GM06990 (cell line): ENCODE measurements at regions not wholly inside any gene's neighbourhood (a gene's known extent, or its start where the extent isn't known, plus 50 kb on each side); places are given as distances from the start of the nearest gene placed in this dataset.
"Not testable (repeated sequence)": the region's sequence is repeated elsewhere in the genome, so short reads cannot be mapped to it uniquely, and the experiment has no call there.

Source experiments
- DNase-seq: peaks from one replicate; pipeline ENCODE4 v3.0.0-alpha.2; 2011; ENCODE audit not compliant: insufficient read length; ENCODE audit errors: extremely low read depth
- H3K27me3 ChIP-seq: replicated peaks from 2 replicates; pipeline ENCODE4 v1.6.0; 2011; ENCODE audit warnings: low read length; ENCODE audit not compliant: control insufficient read depth, insufficient read depth
- H3K36me3 ChIP-seq: 2 replicates; pipeline ENCODE4 v1.5.1; 2011; ENCODE audit warnings: low read length; ENCODE audit not compliant: control insufficient read depth, insufficient read depth
- H3K4me3 ChIP-seq: replicated peaks from 2 replicates; pipeline ENCODE4 v1.5.1; 2011; ENCODE audit warnings: low read depth, mild to moderate bottlenecking, control low read depth, low read length
- CTCF ChIP-seq: IDR thresholded peaks from 2 replicates; pipeline ENCODE4 v1.5.1; 2011; ENCODE audit warnings: low read length, control low read depth, mild to moderate bottlenecking, inconsistent platforms; ENCODE audit not compliant: insufficient read depth, poor library complexity, severe bottlenecking

DNA sequence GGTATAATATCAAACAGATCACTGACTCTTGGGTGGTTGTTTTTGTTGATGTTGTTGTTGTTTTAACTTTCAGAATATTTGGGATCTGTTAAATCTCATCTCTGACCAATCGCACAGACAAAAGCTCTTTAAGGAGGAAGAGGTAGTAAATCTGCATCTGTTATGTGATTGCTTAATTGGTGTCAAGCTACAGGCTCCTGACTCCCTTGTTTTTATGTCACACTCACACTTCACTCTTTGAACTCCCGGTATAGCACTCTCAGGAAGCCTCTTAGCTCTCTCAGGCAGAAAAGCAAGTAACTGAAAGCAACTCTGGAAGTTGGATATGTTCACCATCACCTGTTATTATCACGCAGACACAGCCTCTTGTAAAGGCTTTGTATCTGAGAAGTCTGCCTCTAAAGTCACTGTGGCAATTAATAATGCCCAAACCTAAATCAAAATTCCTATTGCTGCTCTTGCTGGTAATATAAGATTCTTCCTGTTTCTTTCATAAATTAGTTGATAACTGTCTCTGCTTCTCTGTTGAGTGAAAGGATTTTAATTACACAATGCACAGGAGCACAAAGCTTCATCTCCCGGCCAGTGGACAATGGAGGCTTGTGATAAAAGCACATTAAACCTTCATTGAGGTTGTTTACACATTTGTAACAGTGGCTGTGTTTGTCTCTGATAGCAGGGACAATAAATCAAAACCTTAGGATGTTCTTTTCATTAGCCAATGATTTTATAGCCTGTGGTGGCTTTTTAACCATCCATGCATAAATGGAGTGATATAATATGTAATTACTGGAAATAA lies 576.7 kb downstream of the MFSD1 start:
- Histone ChIP-seq H3K27me3 (no peaks in the 10 kb centered on the region), H3K4me3 (no peak overlapping the region), H3K36me3 (no peaks in the 10 kb centered on the region)
- DNase-seq = no peak
- TF ChIP-seq CTCF = no peak

DNA sequence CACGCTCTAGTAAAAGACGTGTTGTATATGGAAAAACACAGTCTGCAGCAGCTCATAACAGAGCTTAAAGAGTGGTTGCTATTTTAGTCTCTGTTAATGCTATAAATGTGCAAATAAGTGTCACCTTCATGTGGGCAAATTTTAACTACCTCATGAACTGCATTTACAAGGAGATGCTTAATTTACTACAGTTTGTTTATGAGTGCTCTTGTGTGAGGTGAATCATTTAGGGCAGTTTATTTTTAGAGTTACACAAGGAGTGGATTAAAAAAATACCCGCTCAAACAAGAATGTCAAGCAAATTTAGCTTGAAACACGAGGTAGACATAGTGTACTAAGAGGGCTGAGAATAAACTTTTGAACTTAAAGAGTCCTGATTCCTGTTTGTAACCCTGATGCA lies 579.0 kb downstream of the MFSD1 start:
- no peaks in the 10 kb centered on the region for H3K27me3 ChIP-seq
- no peaks in the 10 kb centered on the region for H3K36me3 ChIP-seq
- TF ChIP-seq CTCF = no peak
- H3K4me3 ChIP-seq = no peak overlapping the region
- DNase-seq = no peak

DNA sequence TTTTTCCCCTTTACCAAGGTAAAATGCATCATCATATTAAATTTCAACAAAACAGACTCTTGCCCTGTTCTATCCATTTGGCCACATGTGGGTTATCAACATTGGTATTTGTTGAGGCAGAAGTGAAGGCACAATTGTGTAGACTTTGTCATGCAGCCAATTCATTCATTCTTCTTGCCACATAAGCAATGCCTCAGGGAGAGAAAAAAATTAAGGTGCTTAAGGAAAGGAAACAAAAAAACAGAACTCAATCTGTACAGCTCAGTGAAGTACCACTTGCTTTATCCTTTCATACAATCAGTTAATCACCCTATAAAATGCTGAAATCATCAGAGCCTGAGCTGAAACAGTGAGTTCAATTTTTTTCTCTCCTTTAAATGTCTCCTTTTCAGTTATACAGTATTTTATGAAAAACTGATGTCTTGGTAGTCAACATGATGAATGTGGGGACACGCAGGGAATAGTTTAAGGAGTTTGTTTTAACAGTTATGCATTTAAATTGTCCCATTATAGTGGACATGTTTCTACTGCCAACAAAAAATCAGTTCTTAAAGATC lies 588.9 kb downstream of the MFSD1 start:
- Histone ChIP-seq H3K4me3 (no peak overlapping the region), H3K36me3 (no peaks in the 10 kb centered on the region), H3K27me3 (no peaks in the 10 kb centered on the region)
- no peak for TF ChIP-seq CTCF
- no peak for DNase-seq

- not testable (repeated sequence) for DNase-seq, H3K4me3 ChIP-seq, H3K27me3 ChIP-seq, H3K36me3 ChIP-seq
These were observed 591.0 kb upstream of the IL12A start for GRCh38 chr3:159397683-159398082.

DNA sequence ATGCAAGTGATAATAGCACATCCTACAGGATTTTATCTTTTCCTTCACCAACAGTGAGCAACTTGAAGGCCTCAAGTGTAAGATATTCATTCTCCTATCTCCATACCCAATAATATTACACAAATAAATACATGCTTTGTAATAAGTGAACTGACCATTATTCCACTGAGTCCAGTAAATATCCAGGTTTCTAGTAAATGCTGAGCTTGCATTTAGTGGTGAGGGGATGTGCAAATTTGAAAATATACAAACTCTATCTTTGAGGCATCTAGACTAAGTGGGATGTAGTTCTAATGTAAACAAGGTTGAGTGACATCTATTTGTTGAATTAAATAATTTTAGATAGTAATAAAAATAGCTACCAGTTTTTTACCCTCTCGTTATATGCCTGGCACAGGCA lies 587.6 kb upstream of the IL12A start:
- no peaks in the 10 kb centered on the region for H3K36me3 ChIP-seq
- TF ChIP-seq CTCF = no peak

GRCh38 chr3:159409711-159410110 lies 578.9 kb upstream of the IL12A start:
- not testable (repeated sequence) for H3K27me3 ChIP-seq, H3K36me3 ChIP-seq, H3K4me3 ChIP-seq, DNase-seq

More for the DNA sequence above, 587.6 kb upstream of the IL12A start:
- H3K4me3 ChIP-seq = no peak overlapping the region
- H3K27me3 ChIP-seq = no peaks in the 10 kb centered on the region
- no peak for DNase-seq
